GM23338 (cell line): ENCODE measurements at regions not wholly inside any gene's neighbourhood (a gene's known extent, or its start where the extent isn't known, plus 50 kb on each side); places are given as distances from the start of the nearest gene placed in this dataset.

Source experiments
- JUNB ChIP-seq: IDR thresholded peaks from one replicate; pipeline ENCODE4 v1.6.1; 2016; ENCODE audit warnings: antibody characterized with exemption; ENCODE audit not compliant: unreplicated experiment
- NANOG ChIP-seq: IDR thresholded peaks from 2 replicates; pipeline ENCODE4 v1.6.1; 2016; ENCODE audit warnings: antibody characterized with exemption, borderline replicate concordance
- POLR2AphosphoS5 ChIP-seq: IDR thresholded peaks from 2 replicates; pipeline ENCODE4 v1.6.1; 2016; ENCODE audit warnings: antibody characterized with exemption, low read depth
- STAT1 ChIP-seq: IDR thresholded peaks from one replicate; pipeline ENCODE4 v1.6.1; 2016; ENCODE audit warnings: antibody characterized with exemption; ENCODE audit not compliant: unreplicated experiment
- ZNF114 ChIP-seq: fragments of 250-450 bp; sonication (Bioruptor Pico); IDR thresholded peaks from 2 replicates; pipeline ENCODE4 v1.5.0; 2020; ENCODE audit warnings: mild to moderate bottlenecking, moderate library complexity
- ZNF331 ChIP-seq: fragments of 250-450 bp; sonication (Bioruptor Pico); IDR thresholded peaks from 2 replicates; pipeline ENCODE4 v1.5.0; 2020; ENCODE audit warnings: low read depth, mild to moderate bottlenecking, moderate library complexity
- TF ChIP-seq, protein P1 (sequence below): fragments of 250-450 bp; sonication (Bioruptor Pico); IDR thresholded peaks from 2 replicates; pipeline ENCODE4 v1.5.0; 2020; ENCODE audit warnings: mild to moderate bottlenecking, moderate library complexity
- TF ChIP-seq, protein P2 (sequence below): IDR thresholded peaks from one replicate; pipeline ENCODE4 v1.6.1; 2018; ENCODE audit warnings: antibody characterized with exemption; ENCODE audit not compliant: unreplicated experiment
- TF ChIP-seq, protein P3 (sequence below), 2 experiments: fragments of 200-600 bp in 1 of 2; sonication (generic) in 1 of 2; conservative IDR thresholded peaks; 2 replicates each; pipeline versions ENCODE4 v1.5.1 to v1.6.1; 2016 to 2017; ENCODE audit warnings: antibody characterized with exemption in 2 of 2, low read depth in 2 of 2, mild to moderate bottlenecking in 2 of 2, moderate library complexity in 1 of 2

DNA sequence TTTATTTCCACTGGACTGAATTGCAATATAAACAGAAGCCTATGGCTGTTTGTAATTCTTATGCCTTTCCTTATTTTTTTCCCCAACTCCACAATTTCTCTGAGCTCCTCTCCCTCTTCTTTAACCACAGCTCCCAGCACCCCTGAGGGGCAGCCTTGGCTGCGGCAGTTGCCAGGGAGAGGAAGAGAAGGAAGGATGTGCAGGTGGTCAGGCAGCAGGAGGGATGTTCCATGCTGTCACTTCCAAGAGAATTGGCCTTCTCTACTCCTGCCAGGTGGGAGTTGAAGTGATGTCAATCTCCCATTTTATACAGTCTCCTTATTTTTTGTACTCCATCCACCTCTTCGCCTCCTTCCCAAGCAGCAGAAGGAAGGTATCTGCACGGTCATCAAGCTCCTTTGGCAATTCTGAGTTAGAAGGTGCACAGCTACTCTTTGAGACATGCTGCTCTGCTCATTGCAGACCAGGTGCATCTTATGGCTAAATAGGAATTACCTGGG is 343.3 kb upstream of the RPS6KA3 start (continued):
- TF ChIP-seq, protein P1, sequence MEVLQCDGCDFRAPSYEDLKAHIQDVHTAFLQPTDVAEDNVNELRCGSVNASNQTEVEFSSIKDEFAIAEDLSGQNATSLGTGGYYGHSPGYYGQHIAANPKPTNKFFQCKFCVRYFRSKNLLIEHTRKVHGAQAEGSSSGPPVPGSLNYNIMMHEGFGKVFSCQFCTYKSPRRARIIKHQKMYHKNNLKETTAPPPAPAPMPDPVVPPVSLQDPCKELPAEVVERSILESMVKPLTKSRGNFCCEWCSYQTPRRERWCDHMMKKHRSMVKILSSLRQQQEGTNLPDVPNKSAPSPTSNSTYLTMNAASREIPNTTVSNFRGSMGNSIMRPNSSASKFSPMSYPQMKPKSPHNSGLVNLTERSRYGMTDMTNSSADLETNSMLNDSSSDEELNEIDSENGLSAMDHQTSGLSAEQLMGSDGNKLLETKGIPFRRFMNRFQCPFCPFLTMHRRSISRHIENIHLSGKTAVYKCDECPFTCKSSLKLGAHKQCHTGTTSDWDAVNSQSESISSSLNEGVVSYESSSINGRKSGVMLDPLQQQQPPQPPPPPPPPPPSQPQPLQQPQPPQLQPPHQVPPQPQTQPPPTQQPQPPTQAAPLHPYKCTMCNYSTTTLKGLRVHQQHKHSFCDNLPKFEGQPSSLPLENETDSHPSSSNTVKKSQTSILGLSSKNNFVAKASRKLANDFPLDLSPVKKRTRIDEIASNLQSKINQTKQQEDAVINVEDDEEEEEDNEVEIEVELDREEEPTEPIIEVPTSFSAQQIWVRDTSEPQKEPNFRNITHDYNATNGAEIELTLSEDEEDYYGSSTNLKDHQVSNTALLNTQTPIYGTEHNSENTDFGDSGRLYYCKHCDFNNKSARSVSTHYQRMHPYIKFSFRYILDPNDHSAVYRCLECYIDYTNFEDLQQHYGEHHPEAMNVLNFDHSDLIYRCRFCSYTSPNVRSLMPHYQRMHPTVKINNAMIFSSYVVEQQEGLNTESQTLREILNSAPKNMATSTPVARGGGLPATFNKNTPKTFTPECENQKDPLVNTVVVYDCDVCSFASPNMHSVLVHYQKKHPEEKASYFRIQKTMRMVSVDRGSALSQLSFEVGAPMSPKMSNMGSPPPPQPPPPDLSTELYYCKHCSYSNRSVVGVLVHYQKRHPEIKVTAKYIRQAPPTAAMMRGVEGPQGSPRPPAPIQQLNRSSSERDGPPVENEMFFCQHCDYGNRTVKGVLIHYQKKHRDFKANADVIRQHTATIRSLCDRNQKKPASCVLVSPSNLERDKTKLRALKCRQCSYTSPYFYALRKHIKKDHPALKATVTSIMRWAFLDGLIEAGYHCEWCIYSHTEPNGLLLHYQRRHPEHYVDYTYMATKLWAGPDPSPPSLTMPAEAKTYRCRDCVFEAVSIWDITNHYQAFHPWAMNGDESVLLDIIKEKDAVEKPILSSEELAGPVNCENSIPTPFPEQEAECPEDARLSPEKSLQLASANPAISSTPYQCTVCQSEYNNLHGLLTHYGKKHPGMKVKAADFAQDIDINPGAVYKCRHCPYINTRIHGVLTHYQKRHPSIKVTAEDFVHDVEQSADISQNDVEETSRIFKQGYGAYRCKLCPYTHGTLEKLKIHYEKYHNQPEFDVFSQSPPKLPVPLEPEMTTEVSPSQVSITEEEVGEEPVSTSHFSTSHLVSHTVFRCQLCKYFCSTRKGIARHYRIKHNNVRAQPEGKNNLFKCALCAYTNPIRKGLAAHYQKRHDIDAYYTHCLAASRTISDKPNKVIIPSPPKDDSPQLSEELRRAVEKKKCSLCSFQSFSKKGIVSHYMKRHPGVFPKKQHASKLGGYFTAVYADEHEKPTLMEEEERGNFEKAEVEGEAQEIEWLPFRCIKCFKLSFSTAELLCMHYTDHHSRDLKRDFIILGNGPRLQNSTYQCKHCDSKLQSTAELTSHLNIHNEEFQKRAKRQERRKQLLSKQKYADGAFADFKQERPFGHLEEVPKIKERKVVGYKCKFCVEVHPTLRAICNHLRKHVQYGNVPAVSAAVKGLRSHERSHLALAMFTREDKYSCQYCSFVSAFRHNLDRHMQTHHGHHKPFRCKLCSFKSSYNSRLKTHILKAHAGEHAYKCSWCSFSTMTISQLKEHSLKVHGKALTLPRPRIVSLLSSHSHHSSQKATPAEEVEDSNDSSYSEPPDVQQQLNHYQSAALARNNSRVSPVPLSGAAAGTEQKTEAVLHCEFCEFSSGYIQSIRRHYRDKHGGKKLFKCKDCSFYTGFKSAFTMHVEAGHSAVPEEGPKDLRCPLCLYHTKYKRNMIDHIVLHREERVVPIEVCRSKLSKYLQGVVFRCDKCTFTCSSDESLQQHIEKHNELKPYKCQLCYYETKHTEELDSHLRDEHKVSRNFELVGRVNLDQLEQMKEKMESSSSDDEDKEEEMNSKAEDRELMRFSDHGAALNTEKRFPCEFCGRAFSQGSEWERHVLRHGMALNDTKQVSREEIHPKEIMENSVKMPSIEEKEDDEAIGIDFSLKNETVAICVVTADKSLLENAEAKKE, result no peak
- TF ChIP-seq, protein P2, sequence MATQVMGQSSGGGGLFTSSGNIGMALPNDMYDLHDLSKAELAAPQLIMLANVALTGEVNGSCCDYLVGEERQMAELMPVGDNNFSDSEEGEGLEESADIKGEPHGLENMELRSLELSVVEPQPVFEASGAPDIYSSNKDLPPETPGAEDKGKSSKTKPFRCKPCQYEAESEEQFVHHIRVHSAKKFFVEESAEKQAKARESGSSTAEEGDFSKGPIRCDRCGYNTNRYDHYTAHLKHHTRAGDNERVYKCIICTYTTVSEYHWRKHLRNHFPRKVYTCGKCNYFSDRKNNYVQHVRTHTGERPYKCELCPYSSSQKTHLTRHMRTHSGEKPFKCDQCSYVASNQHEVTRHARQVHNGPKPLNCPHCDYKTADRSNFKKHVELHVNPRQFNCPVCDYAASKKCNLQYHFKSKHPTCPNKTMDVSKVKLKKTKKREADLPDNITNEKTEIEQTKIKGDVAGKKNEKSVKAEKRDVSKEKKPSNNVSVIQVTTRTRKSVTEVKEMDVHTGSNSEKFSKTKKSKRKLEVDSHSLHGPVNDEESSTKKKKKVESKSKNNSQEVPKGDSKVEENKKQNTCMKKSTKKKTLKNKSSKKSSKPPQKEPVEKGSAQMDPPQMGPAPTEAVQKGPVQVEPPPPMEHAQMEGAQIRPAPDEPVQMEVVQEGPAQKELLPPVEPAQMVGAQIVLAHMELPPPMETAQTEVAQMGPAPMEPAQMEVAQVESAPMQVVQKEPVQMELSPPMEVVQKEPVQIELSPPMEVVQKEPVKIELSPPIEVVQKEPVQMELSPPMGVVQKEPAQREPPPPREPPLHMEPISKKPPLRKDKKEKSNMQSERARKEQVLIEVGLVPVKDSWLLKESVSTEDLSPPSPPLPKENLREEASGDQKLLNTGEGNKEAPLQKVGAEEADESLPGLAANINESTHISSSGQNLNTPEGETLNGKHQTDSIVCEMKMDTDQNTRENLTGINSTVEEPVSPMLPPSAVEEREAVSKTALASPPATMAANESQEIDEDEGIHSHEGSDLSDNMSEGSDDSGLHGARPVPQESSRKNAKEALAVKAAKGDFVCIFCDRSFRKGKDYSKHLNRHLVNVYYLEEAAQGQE, result no peak
- TF ChIP-seq NANOG (no peak), ZNF114 (CRISPR knock-in tag) (no peak), ZNF331 (no peak), STAT1 (no peak), JUNB (no peak), POLR2AphosphoS5 (no peak)
- TF ChIP-seq, protein P3, sequence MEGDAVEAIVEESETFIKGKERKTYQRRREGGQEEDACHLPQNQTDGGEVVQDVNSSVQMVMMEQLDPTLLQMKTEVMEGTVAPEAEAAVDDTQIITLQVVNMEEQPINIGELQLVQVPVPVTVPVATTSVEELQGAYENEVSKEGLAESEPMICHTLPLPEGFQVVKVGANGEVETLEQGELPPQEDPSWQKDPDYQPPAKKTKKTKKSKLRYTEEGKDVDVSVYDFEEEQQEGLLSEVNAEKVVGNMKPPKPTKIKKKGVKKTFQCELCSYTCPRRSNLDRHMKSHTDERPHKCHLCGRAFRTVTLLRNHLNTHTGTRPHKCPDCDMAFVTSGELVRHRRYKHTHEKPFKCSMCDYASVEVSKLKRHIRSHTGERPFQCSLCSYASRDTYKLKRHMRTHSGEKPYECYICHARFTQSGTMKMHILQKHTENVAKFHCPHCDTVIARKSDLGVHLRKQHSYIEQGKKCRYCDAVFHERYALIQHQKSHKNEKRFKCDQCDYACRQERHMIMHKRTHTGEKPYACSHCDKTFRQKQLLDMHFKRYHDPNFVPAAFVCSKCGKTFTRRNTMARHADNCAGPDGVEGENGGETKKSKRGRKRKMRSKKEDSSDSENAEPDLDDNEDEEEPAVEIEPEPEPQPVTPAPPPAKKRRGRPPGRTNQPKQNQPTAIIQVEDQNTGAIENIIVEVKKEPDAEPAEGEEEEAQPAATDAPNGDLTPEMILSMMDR (conservative IDR thresholded peaks at IDR 0.05; ENCODE audit: low read depth in 2 of 2), result no peak
